OCI-LY1 (cell line): ENCODE measurements at regions not wholly inside any gene's neighbourhood (a gene's known extent, or its start where the extent isn't known, plus 50 kb on each side); places are given as distances from the start of the nearest gene placed in this dataset.

Experiments
- H2AFZ ChIP-seq: fragments of 200-600 bp; sonication (generic), shearing (Covaris generic); 2 replicates; pipeline ENCODE4 v1.6.0; 2014; ENCODE audit warnings: antibody characterized with exemption, mild to moderate bottlenecking, low read length
- H3F3A ChIP-seq: fragments of 200-600 bp; sonication (generic), shearing (Covaris generic); 2 replicates; pipeline ENCODE4 v1.6.0; 2014; ENCODE audit warnings: mild to moderate bottlenecking, antibody characterized with exemption, low read length, moderate library complexity; ENCODE audit not compliant: insufficient read depth
- H3K27ac ChIP-seq: fragments of 200-600 bp; sonication (generic); 2 replicates; pipeline ENCODE4 v1.5.1; 2014; ENCODE audit warnings: low read length, mixed run types, mild to moderate bottlenecking, low read depth; ENCODE audit not compliant: poor library complexity, severe bottlenecking
- H3K27me3 ChIP-seq: fragments of 200-600 bp; sonication (generic); 2 replicates; pipeline ENCODE4 v1.6.0; 2014; ENCODE audit warnings: antibody characterized with exemption, mild to moderate bottlenecking, low read length, moderate library complexity; ENCODE audit not compliant: insufficient read depth
- H3K36me3 ChIP-seq: fragments of 200-600 bp; sonication (generic); 2 replicates; pipeline ENCODE4 v1.6.1; 2014; ENCODE audit warnings: mild to moderate bottlenecking, antibody characterized with exemption, low read length, moderate library complexity, mixed read lengths; ENCODE audit not compliant: insufficient read depth
- H3K4me1 ChIP-seq: fragments of 200-600 bp; sonication (generic); 2 replicates; pipeline ENCODE4 v1.5.1; 2014; ENCODE audit warnings: mild to moderate bottlenecking, low read length, moderate library complexity; ENCODE audit not compliant: insufficient read depth, severe bottlenecking
- H3K4me2 ChIP-seq: fragments of 200-600 bp; sonication (generic), shearing (Covaris generic); 2 replicates; pipeline ENCODE4 v1.6.1; 2014; ENCODE audit warnings: low read length
- H3K4me3 ChIP-seq: fragments of 200-600 bp; sonication (generic); 2 replicates; pipeline ENCODE4 v1.5.1; 2014; ENCODE audit warnings: low read length, low read depth, mild to moderate bottlenecking, mixed read lengths; ENCODE audit not compliant: poor library complexity, severe bottlenecking
- H3K79me2 ChIP-seq: fragments of 200-600 bp; shearing (Covaris generic); 2 replicates; pipeline ENCODE4 v1.6.1; 2016; ENCODE audit warnings: mixed run types, low read length, mixed read lengths; ENCODE audit not compliant: insufficient read depth
- H3K9ac ChIP-seq: fragments of 200-600 bp; sonication (generic), shearing (Covaris generic); 2 replicates; pipeline ENCODE4 v1.6.1; 2014; ENCODE audit warnings: mild to moderate bottlenecking, low read length, mixed read lengths
- H3K9me2 ChIP-seq: fragments of 200-600 bp; sonication (generic), shearing (Covaris generic); 2 replicates; pipeline ENCODE4 v1.6.1; 2014; ENCODE audit warnings: low read depth, mild to moderate bottlenecking, low read length, mixed read lengths
- H3K9me3 ChIP-seq: fragments of 200-600 bp; shearing (Covaris generic); 2 replicates; pipeline ENCODE4 v1.6.1; 2014; ENCODE audit warnings: low read length, mixed read lengths
- H4K20me1 ChIP-seq: fragments of 200-600 bp; sonication (generic), shearing (Covaris generic); 2 replicates; pipeline ENCODE4 v1.6.0; 2016; ENCODE audit warnings: mild to moderate bottlenecking, low read length; ENCODE audit not compliant: insufficient read depth
- CTCF ChIP-seq: fragments of 200-600 bp; sonication (generic), shearing (Covaris generic); IDR thresholded peaks from 2 replicates; pipeline ENCODE4 v1.5.1; 2017; ENCODE audit warnings: mild to moderate bottlenecking, antibody characterized with exemption, low read length, moderate library complexity, mixed read lengths
- EZH2 ChIP-seq: fragments of 200-600 bp; sonication (generic), shearing (Covaris generic); IDR thresholded peaks from 2 replicates; pipeline ENCODE4 v1.8.0; 2017; ENCODE audit warnings: borderline replicate concordance, mixed run types, mild to moderate bottlenecking, antibody characterized with exemption, low read length, moderate library complexity, mixed read lengths

GRCh38 chr5:82517544-82518075, 239.5 kb upstream of the RPS23 start:
- no peak overlapping the region for H3K4me3 ChIP-seq
- H3K9me2 ChIP-seq: no peaks in the 10 kb centered on the region
- no peaks in the 10 kb centered on the region for H3K79me2 ChIP-seq
- no peak overlapping the region for H2AFZ ChIP-seq
- no peaks in the 10 kb centered on the region for H3K27me3 ChIP-seq
- no peaks in the 10 kb centered on the region for H4K20me1 ChIP-seq
- H3K36me3 ChIP-seq: no peaks in the 10 kb centered on the region
- H3K4me2 ChIP-seq: no peak overlapping the region
- H3K9ac ChIP-seq: no peak overlapping the region
- TF ChIP-seq EZH2: no peak
- H3F3A ChIP-seq: no peaks in the 10 kb centered on the region
- H3K27ac ChIP-seq: no peak overlapping the region
- H3K9me3 ChIP-seq: no peaks in the 10 kb centered on the region
- H3K4me1 ChIP-seq: no peaks in the 10 kb centered on the region

DNA sequence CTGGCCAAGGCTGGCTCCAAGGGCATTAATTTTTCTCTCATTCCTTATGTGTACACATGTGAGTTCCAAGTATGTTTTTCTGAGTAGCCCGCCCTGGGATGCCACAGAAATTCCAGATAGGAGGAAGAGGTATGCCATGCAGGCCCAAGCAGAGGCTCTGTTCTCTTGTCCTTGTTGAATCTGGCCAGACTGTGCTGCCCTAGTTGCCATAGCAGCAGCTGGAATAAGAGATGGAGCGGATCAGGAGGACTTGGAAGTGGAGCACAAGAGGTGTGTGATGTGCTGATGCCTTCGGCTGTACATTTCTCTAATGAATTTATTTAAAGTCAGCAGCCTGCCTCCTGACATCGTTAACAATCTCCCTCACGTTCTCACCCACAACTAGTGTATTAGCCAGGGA, 235.6 kb upstream of the RPS23 start:
- Histone ChIP-seq H3K4me1 (no peaks in the 10 kb centered on the region), H3K27me3 (no peaks in the 10 kb centered on the region), H3F3A (no peaks in the 10 kb centered on the region), H3K9me2 (no peaks in the 10 kb centered on the region), H2AFZ (no peak overlapping the region), H3K4me3 (no peak overlapping the region), H3K27ac (no peak overlapping the region), H4K20me1 (no peaks in the 10 kb centered on the region), H3K79me2 (no peaks in the 10 kb centered on the region), H3K9me3 (no peaks in the 10 kb centered on the region), H3K4me2 (no peak overlapping the region), H3K9ac (no peak overlapping the region), H3K36me3 (no peaks in the 10 kb centered on the region)
- TF ChIP-seq CTCF (no peak), EZH2 (no peak)

DNA sequence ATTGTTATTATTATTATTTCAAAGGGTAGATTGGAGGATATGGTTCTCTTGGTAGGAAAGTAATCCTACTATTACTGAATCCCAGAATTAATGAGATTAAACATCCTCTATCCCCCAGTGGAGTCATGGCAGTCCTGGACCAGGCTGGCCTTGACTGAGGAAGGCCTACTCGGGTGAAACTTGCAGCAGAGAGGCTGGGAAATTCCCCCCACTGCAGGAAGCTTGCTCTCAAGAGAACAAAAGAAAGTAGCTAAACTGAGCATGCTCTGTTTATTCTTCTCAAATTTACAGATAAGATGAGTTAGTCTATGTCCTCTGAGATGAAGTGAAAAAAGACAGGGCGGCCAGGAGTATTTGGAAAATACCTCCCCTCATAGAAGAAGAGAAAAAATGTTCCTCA, 233.9 kb upstream of the RPS23 start:
- H4K20me1 ChIP-seq: no peaks in the 10 kb centered on the region
- no peaks in the 10 kb centered on the region for H3K9me2 ChIP-seq
- no peak overlapping the region for H3K4me2 ChIP-seq
- H3K27ac ChIP-seq: no peak overlapping the region
- H3K4me3 ChIP-seq: no peak overlapping the region
- H2AFZ ChIP-seq: no peak overlapping the region
- H3K9me3 ChIP-seq: no peaks in the 10 kb centered on the region
- no peaks in the 10 kb centered on the region for H3K36me3 ChIP-seq
- H3K4me1 ChIP-seq: no peaks in the 10 kb centered on the region
- no peaks in the 10 kb centered on the region for H3K27me3 ChIP-seq
- H3K9ac ChIP-seq: no peak overlapping the region
- H3K79me2 ChIP-seq: no peaks in the 10 kb centered on the region
- TF ChIP-seq EZH2: no peak
- no peak for TF ChIP-seq CTCF
- no peaks in the 10 kb centered on the region for H3F3A ChIP-seq

DNA sequence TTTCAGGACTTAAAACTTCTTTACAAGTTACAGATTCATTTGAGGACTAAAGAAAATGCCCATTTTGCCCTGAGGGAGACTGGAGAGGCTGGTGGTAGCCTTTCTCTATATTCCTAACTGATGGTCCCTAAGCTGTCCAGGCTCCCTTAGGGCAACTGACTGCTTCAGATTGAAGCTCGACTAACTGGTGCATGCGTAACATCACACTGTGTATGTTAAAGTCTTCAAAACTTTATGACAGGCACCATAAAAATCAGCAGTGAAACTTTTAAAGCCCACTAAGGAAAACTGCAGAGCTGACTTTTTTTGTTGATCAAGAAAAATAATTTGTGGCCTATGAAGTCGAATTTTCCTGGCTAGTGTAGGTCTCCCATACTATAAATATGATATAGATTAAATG, 233.0 kb upstream of the RPS23 start:
- Histone ChIP-seq H3K36me3 (no peaks in the 10 kb centered on the region), H3K9me3 (no peaks in the 10 kb centered on the region), H3K9me2 (no peaks in the 10 kb centered on the region), H2AFZ (no peak overlapping the region), H3K79me2 (no peaks in the 10 kb centered on the region), H3K9ac (no peak overlapping the region), H3F3A (no peaks in the 10 kb centered on the region), H3K4me2 (no peak overlapping the region), H3K4me1 (no peaks in the 10 kb centered on the region), H3K27me3 (no peaks in the 10 kb centered on the region), H3K27ac (no peak overlapping the region), H3K4me3 (no peak overlapping the region), H4K20me1 (no peaks in the 10 kb centered on the region)
- TF ChIP-seq CTCF (no peak), EZH2 (no peak)
